ENCODE measurements at regions not wholly inside any gene's neighbourhood (a gene's known extent, or its start where the extent isn't known, plus 50 kb on each side); places are given as distances from the start of the nearest gene placed in this dataset.

GRCh38 chr12:115451151-115451779 lies 767.3 kb upstream of the TBX3 start:
- peak overlapping the region; percentile 20 for H3K4me3 Mint-ChIP-seq
- H3K36me3 Mint-ChIP-seq (ENCODE audit: low read depth) = no peaks in the 10 kb centered on the region
- no peak overlapping the region for H3K27ac Mint-ChIP-seq
- intact Hi-C loops (cut with micrococcal nuclease) = no loop called here
- no peaks in the 10 kb centered on the region for H3K4me1 Mint-ChIP-seq
- H3K27me3 Mint-ChIP-seq = peaks cover 23% of the 10 kb centered on the region
- H3K9me3 Mint-ChIP-seq = no peaks in the 10 kb centered on the region
- no peak for DNase-seq

GRCh38 chr12:115450710-115451109 lies 766.7 kb upstream of the TBX3 start:
- DNase-seq = no peak
- intact Hi-C loops (cut with micrococcal nuclease) = no loop called here
- no peaks in the 10 kb centered on the region for H3K9me3 Mint-ChIP-seq
- H3K4me1 Mint-ChIP-seq = no peaks in the 10 kb centered on the region
- no peak overlapping the region for H3K4me3 Mint-ChIP-seq
- H3K27ac Mint-ChIP-seq = no peak overlapping the region
- peaks cover 23% of the 10 kb centered on the region for H3K27me3 Mint-ChIP-seq
- H3K36me3 Mint-ChIP-seq (ENCODE audit: low read depth) = no peaks in the 10 kb centered on the region

- H3K9me3 Mint-ChIP-seq = no peaks in the 10 kb centered on the region
- peaks cover 23% of the 10 kb centered on the region for H3K27me3 Mint-ChIP-seq
- no peak for DNase-seq
- no peak overlapping the region for H3K27ac Mint-ChIP-seq
- H3K4me3 Mint-ChIP-seq = no peak overlapping the region
- intact Hi-C loops (cut with micrococcal nuclease) = no loop called here
- H3K36me3 Mint-ChIP-seq (ENCODE audit: low read depth) = no peaks in the 10 kb centered on the region
- no peaks in the 10 kb centered on the region for H3K4me1 Mint-ChIP-seq
Measured at GRCh38 chr12:115450017-115450416, 766.0 kb upstream of the TBX3 start.

DNA sequence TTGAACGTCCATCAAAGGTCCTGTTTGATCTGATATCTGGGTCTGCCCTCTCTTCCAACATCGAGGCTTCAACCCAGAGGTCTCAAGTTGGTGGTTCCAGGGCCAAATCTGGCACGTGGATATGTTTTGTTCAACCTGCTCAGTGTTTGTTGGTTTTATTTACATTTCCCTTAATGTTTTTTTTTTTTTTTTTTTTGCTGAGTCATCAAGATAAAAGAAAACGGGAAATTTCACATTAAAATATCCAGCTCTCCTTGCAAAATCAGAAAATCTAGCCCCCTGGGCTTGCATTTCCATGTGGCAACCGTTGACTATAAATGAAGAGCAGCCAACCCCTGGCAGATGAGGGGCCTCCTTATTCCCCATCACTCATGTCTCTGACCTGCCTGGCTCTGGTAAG lies 765.6 kb upstream of the TBX3 start:
- DNase-seq = no peak
- H3K4me3 Mint-ChIP-seq = no peak overlapping the region
- H3K27me3 Mint-ChIP-seq = peaks cover 23% of the 10 kb centered on the region
- H3K9me3 Mint-ChIP-seq = no peaks in the 10 kb centered on the region
- no peaks in the 10 kb centered on the region for H3K36me3 Mint-ChIP-seq (ENCODE audit: low read depth)
- no peaks in the 10 kb centered on the region for H3K4me1 Mint-ChIP-seq
- H3K27ac Mint-ChIP-seq = no peak overlapping the region
- intact Hi-C loops (cut with micrococcal nuclease) = no loop called here

GRCh38 chr12:115444346-115444745 lies 760.4 kb upstream of the TBX3 start:
- H3K36me3 Mint-ChIP-seq (ENCODE audit: low read depth) = no peaks in the 10 kb centered on the region

GRCh38 chr12:115443351-115443938 lies 759.5 kb upstream of the TBX3 start:
- intact Hi-C loops (cut with micrococcal nuclease) = no loop called here

More at GRCh38 chr12:115444346-115444745, 760.4 kb upstream of the TBX3 start:
- Mint-ChIP-seq H3K4me3 (no peak overlapping the region), H3K4me1 (no peaks in the 10 kb centered on the region), H3K9me3 (no peaks in the 10 kb centered on the region), H3K27ac (no peak overlapping the region), H3K27me3 (no peaks in the 10 kb centered on the region)
- no peak for DNase-seq
- intact Hi-C loops (cut with micrococcal nuclease) = no loop called here

DNA sequence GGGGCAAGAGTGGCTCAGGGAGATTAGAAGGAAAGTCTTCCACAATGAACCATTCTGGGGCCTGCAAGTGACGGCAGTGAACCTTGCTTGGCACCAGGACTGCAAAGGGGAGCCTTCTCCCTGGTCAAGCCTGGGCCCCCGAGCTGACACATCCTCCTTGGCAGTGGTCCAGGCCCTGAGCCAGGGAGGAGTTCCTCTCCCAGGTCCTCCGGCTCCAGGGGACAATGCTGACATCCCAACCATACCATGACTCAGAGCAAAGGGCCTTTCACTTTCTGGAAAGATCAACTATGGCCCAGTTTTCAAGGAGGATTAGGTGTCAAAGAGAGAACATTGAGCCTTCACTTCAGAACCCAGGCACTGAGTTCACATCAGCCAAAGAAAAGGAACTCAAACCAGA lies 756.5 kb upstream of the TBX3 start:
- Mint-ChIP-seq H3K4me3 (no peak overlapping the region), H3K27ac (no peak overlapping the region)
- intact Hi-C loops (cut with micrococcal nuclease) = no loop called here

More at GRCh38 chr12:115443351-115443938, 759.5 kb upstream of the TBX3 start:
- H3K4me1 Mint-ChIP-seq = no peaks in the 10 kb centered on the region
- no peaks in the 10 kb centered on the region for H3K27me3 Mint-ChIP-seq
- H3K4me3 Mint-ChIP-seq = no peak overlapping the region
- H3K27ac Mint-ChIP-seq = no peak overlapping the region
- no peaks in the 10 kb centered on the region for H3K36me3 Mint-ChIP-seq (ENCODE audit: low read depth)
- no peaks in the 10 kb centered on the region for H3K9me3 Mint-ChIP-seq
- DNase-seq = no peak

GRCh38 chr12:115439008-115439601 lies 755.1 kb upstream of the TBX3 start:
- no peaks in the 10 kb centered on the region for H3K9me3 Mint-ChIP-seq
- no peak for DNase-seq
- no peak overlapping the region for H3K27ac Mint-ChIP-seq
- H3K36me3 Mint-ChIP-seq (ENCODE audit: low read depth) = no peaks in the 10 kb centered on the region
- intact Hi-C loops (cut with micrococcal nuclease) = no loop called here
- H3K4me3 Mint-ChIP-seq = no peak overlapping the region
- H3K4me1 Mint-ChIP-seq = no peaks in the 10 kb centered on the region
- H3K27me3 Mint-ChIP-seq = no peaks in the 10 kb centered on the region

More for the DNA sequence above, 756.5 kb upstream of the TBX3 start:
- no peaks in the 10 kb centered on the region for H3K4me1 Mint-ChIP-seq
- DNase-seq = no peak
- no peaks in the 10 kb centered on the region for H3K36me3 Mint-ChIP-seq (ENCODE audit: low read depth)
- H3K9me3 Mint-ChIP-seq = no peaks in the 10 kb centered on the region
- H3K27me3 Mint-ChIP-seq = no peaks in the 10 kb centered on the region

- no peak overlapping the region for H3K27ac Mint-ChIP-seq
- no peaks in the 10 kb centered on the region for H3K36me3 Mint-ChIP-seq (ENCODE audit: low read depth)
- no peaks in the 10 kb centered on the region for H3K4me1 Mint-ChIP-seq
Measured at GRCh38 chr12:115438314-115438713, 754.3 kb upstream of the TBX3 start.

GRCh38 chr12:115437061-115437567 lies 753.1 kb upstream of the TBX3 start:
- H3K4me1 Mint-ChIP-seq = no peaks in the 10 kb centered on the region
- no peak overlapping the region for H3K4me3 Mint-ChIP-seq
- H3K9me3 Mint-ChIP-seq = no peaks in the 10 kb centered on the region
- intact Hi-C loops (cut with micrococcal nuclease) = no loop called here
- H3K27me3 Mint-ChIP-seq = no peaks in the 10 kb centered on the region
- no peak overlapping the region for H3K27ac Mint-ChIP-seq
- no peaks in the 10 kb centered on the region for H3K36me3 Mint-ChIP-seq (ENCODE audit: low read depth)
- DNase-seq = no peak

More at GRCh38 chr12:115438314-115438713, 754.3 kb upstream of the TBX3 start:
- no peak overlapping the region for H3K4me3 Mint-ChIP-seq
- no peak for DNase-seq
- intact Hi-C loops (cut with micrococcal nuclease) = no loop called here
- H3K9me3 Mint-ChIP-seq = no peaks in the 10 kb centered on the region
- H3K27me3 Mint-ChIP-seq = no peaks in the 10 kb centered on the region

GRCh38 chr12:115433014-115433634 lies 749.1 kb upstream of the TBX3 start:
- H3K36me3 Mint-ChIP-seq (ENCODE audit: low read depth) = no peaks in the 10 kb centered on the region
- H3K27me3 Mint-ChIP-seq = no peaks in the 10 kb centered on the region
- no peak for DNase-seq
- intact Hi-C loops (cut with micrococcal nuclease) = no loop called here
- H3K9me3 Mint-ChIP-seq = no peaks in the 10 kb centered on the region
- H3K4me3 Mint-ChIP-seq = no peak overlapping the region
- H3K27ac Mint-ChIP-seq = no peak overlapping the region
- no peaks in the 10 kb centered on the region for H3K4me1 Mint-ChIP-seq

- Mint-ChIP-seq H3K4me1 (no peaks in the 10 kb centered on the region), H3K4me3 (no peak overlapping the region), H3K27me3 (no peaks in the 10 kb centered on the region), H3K9me3 (no peaks in the 10 kb centered on the region), H3K27ac (no peak overlapping the region), H3K36me3 (ENCODE audit: low read depth) (no peaks in the 10 kb centered on the region)
- no peak for DNase-seq
- intact Hi-C loops (cut with micrococcal nuclease) = no loop called here
Measured at GRCh38 chr12:115430636-115431035, 746.7 kb upstream of the TBX3 start.

- no peaks in the 10 kb centered on the region for H3K27me3 Mint-ChIP-seq
- intact Hi-C loops (cut with micrococcal nuclease) = no loop called here
- H3K9me3 Mint-ChIP-seq = no peaks in the 10 kb centered on the region
- no peaks in the 10 kb centered on the region for H3K36me3 Mint-ChIP-seq (ENCODE audit: low read depth)
- H3K27ac Mint-ChIP-seq = no peak overlapping the region
- no peaks in the 10 kb centered on the region for H3K4me1 Mint-ChIP-seq
- DNase-seq = no peak
- no peak overlapping the region for H3K4me3 Mint-ChIP-seq
Measured at GRCh38 chr12:115426732-115427131, 742.8 kb upstream of the TBX3 start.

GRCh38 chr12:115424003-115424402 lies 740.0 kb upstream of the TBX3 start:
- DNase-seq = no peak
- intact Hi-C loops (cut with micrococcal nuclease) = no loop called here
- no peaks in the 10 kb centered on the region for H3K4me1 Mint-ChIP-seq
- no peak overlapping the region for H3K27ac Mint-ChIP-seq
- no peak overlapping the region for H3K4me3 Mint-ChIP-seq
- H3K9me3 Mint-ChIP-seq = no peaks in the 10 kb centered on the region
- no peaks in the 10 kb centered on the region for H3K27me3 Mint-ChIP-seq
- no peaks in the 10 kb centered on the region for H3K36me3 Mint-ChIP-seq (ENCODE audit: low read depth)

Measured in activated CD4-positive, alpha-beta T cell treated with anti-CD3 and anti-CD28 coated beads, Interleukin-2, amount 10 ng/mL, durations not matched to agents 24 days and 14 days (primary cell).